Activated naive CD8-positive, alpha-beta T cell treated with anti-CD3 and anti-CD28 coated beads, Interleukin-2, amount 50 U/mL, for 24 hours (primary cell): ENCODE measurements at regions not wholly inside any gene's neighbourhood (a gene's known extent, or its start where the extent isn't known, plus 50 kb on each side); places are given as distances from the start of the nearest gene placed in this dataset.
"Not testable (repeated sequence)": the region's sequence is repeated elsewhere in the genome, so short reads cannot be mapped to it uniquely, and the experiment has no call there.

Source experiments
- ATAC-seq: fragments of 150-1000 bp; cut with Tn5 transposase; one replicate; pipeline ENCODE4 v1.10.0; 2021
- DNase-seq: peaks from one replicate; pipeline ENCODE4 v3.0.0; 2021
- H3K27ac Mint-ChIP-seq: one replicate; pipeline ENCODE4 v1.8.0; 2021; ENCODE audit warnings: mild to moderate bottlenecking, mixed read lengths
- H3K27me3 Mint-ChIP-seq: one replicate; pipeline ENCODE4 v1.8.0; 2021; ENCODE audit warnings: mixed read lengths
- H3K36me3 Mint-ChIP-seq: one replicate; pipeline ENCODE4 v1.8.0; 2021; ENCODE audit warnings: low read depth, mixed read lengths
- H3K4me1 Mint-ChIP-seq: one replicate; pipeline ENCODE4 v1.8.0; 2021; ENCODE audit warnings: mixed read lengths
- H3K4me3 Mint-ChIP-seq: one replicate; pipeline ENCODE4 v1.8.0; 2021; ENCODE audit warnings: mild to moderate bottlenecking, moderate library complexity, mixed read lengths
- H3K9me3 Mint-ChIP-seq: one replicate; pipeline ENCODE4 v1.8.0; 2021; ENCODE audit warnings: mixed read lengths

DNA sequence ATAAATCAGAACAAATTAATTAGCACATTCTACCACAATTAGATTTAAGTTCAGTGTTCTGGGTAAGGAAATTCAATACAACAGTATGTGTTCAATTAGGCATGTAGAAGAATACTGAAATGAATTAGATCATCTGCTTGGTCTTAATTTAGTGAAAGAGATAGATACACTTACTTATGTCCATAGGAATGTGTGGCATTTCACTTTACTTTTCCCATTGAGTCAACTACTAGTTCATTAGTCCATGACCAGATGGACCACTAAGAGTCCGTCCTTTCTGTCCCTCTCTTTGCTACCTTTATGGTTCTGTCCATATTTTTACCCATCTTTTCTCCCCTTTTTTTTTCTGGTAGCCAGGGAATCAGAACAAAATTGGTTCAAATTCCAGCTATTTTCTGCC is 276.9 kb downstream of the OSTF1 start:
- Mint-ChIP-seq H3K27ac (no peak overlapping the region), H3K9me3 (peaks cover 24% of the 10 kb centered on the region), H3K4me1 (no peaks in the 10 kb centered on the region), H3K4me3 (no peak overlapping the region), H3K36me3 (no peaks in the 10 kb centered on the region), H3K27me3 (no peaks in the 10 kb centered on the region)
- DNase-seq (no peak), ATAC-seq (no peak)

DNA sequence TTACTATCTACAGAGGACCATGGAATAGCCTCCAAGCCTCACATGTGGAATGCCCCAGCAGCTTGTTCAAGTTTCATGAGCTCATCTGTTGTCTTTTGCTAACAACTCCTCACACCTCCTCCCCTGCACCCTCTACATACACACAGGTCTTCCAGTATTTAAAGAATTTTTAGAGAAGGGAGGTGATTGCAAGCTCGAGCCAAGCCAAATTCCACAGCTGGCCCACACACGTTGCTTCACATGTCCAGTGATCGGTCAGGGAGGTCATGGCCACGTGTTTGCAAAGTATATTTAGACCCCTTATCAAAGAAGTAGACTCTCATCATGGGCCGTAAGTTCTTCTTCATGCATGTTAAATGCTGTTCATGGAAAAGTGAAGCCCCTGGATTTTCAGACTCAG is 281.7 kb downstream of the OSTF1 start:
- ATAC-seq (no peak), DNase-seq (no peak)
- no peaks in the 10 kb centered on the region for H3K27me3 Mint-ChIP-seq
- no peak overlapping the region for H3K27ac Mint-ChIP-seq
- H3K9me3 Mint-ChIP-seq, result no peaks in the 10 kb centered on the region
- H3K4me1 Mint-ChIP-seq, result no peaks in the 10 kb centered on the region
- H3K4me3 Mint-ChIP-seq, result no peak overlapping the region
- no peaks in the 10 kb centered on the region for H3K36me3 Mint-ChIP-seq

DNA sequence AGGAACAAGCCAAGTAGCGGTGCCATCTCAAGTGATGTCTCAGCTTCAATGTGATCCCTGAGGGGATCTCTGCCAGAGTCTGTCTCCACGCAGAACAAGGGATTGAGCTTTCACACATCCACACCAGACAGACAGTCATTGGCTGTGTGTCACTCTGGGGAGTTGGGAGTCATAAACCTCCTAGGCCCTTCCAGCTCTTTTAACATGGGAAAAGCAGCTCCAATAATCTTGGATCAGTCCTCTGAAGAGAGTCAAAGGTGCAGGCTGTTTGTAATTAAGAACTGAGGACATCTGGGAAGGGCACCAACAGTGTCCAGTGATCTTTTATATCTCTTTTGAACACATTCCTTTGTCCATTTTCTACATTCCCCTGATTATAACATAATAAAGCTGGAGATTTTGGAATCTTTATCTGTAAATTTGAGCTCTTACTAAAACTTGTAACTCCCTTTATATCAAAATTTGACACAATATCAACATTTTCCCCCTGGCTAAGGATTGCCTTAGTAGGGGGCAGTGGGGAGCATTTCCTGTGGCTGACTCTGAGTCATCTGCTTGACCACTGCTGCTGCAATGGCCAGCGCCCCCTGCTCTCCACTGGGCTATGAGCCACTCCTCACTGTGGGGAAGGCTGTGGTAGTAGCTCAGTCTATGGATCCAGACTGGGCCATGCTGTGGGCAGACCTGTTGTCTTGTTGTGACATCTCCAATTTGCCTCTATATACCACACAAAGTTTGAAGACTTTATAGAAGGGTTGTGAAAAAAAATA is 284.4 kb downstream of the OSTF1 start:
- Mint-ChIP-seq H3K27ac (no peak overlapping the region), H3K9me3 (no peaks in the 10 kb centered on the region), H3K4me3 (no peak overlapping the region), H3K4me1 (no peaks in the 10 kb centered on the region), H3K36me3 (no peaks in the 10 kb centered on the region), H3K27me3 (no peaks in the 10 kb centered on the region)
- no peak for ATAC-seq
- no peak for DNase-seq

DNA sequence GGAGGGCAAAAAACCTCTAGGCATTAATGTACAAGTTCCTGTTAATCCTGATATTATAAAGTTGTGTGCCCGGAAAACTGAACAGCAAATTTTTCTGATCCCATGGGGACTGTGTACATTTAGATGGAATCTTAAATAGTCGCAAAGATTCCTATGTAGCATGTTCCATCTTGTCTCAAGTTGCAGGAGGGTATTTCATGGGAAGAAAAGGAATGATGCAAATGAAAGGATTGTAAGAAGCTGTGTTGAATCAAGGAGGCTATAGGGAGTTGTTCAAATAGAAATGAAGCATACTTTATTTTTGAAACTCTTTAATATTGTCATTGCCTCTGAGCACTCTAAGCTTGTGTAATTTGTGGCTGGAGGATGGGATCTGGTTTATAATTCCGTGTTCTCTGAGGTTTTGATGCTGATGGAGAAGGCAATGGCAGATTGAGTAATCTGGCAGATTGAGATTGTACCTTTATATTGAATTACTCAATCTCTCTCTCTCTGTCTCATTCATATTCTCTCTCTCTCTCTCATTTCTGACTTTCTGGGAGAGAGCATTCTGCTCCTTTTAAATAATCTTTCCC is 288.5 kb downstream of the OSTF1 start:
- Mint-ChIP-seq H3K27me3 (peaks cover 2% of the 10 kb centered on the region), H3K4me3 (no peak overlapping the region), H3K36me3 (no peaks in the 10 kb centered on the region), H3K9me3 (no peaks in the 10 kb centered on the region), H3K27ac (no peak overlapping the region), H3K4me1 (no peaks in the 10 kb centered on the region)
- DNase-seq (no peak), ATAC-seq (no peak)

DNA sequence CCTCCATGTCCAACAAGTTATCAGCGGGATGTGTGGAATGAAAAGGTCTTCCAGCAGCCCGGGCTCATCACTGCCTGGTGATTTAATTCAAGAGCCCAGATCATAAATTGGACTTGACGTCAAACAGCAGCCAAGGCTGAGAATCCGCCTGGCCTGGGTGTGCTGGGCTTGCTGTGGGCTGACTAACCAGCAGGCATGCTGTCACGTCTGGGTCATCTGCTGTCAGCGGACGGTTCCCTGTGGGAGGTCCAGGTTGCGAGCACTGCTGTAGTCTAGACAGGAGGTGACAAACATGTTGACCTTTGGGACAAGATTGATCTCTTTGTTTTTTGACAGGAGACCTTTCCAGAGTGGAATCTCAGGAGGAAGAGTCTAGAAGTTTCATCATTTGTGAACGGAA is 289.7 kb downstream of the OSTF1 start:
- Mint-ChIP-seq H3K4me3 (no peak overlapping the region), H3K36me3 (no peaks in the 10 kb centered on the region), H3K9me3 (peaks cover 6% of the 10 kb centered on the region), H3K27me3 (peaks cover 2% of the 10 kb centered on the region), H3K4me1 (no peaks in the 10 kb centered on the region), H3K27ac (no peak overlapping the region)
- ATAC-seq, result no peak
- no peak for DNase-seq

DNA sequence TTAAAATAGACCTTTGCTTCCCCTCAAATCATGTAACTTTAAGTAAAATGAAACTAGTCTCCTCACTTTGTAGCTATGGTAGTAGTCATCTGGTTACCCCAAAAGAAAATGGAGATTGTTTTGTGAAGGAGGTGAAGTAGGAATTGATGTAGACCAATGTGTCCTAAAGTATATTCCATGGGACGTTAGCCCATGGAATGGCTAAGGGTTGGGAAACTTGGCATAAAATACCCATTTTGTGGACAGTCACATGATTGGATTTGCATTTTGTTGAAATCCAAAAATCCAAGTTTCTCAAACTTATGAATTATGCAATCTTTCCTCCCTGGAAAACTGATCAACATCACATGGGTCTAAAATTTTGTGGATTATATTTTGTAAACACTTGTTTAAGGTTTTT is 290.6 kb downstream of the OSTF1 start:
- ATAC-seq, result no peak
- H3K9me3 Mint-ChIP-seq, result peaks cover 10% of the 10 kb centered on the region
- DNase-seq, result no peak
- no peak overlapping the region for H3K27ac Mint-ChIP-seq
- no peak overlapping the region for H3K4me3 Mint-ChIP-seq
- H3K36me3 Mint-ChIP-seq, result no peaks in the 10 kb centered on the region
- peaks cover 2% of the 10 kb centered on the region for H3K27me3 Mint-ChIP-seq
- H3K4me1 Mint-ChIP-seq, result no peaks in the 10 kb centered on the region

DNA sequence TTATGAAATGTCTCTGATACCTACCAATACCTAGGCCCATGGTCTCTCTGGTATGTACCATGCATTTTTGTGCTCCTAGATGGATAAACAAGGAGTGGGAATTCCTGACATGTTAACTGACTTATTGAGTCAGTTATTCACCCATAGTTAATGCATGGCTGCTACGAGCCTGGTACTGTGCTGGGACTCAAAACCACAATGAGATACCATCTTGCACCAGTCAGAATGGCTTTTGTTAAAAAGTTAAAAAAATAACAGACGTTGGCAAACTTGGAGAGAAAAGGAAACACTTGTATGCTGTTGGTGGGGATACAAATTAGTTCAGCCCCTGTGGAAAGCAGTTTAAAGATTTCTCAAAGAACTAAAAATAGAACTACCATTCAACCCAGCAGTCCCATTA is 293.8 kb downstream of the OSTF1 start:
- H3K9me3 Mint-ChIP-seq, result peaks cover 28% of the 10 kb centered on the region
- H3K27ac Mint-ChIP-seq, result no peak overlapping the region
- no peak overlapping the region for H3K4me3 Mint-ChIP-seq
- H3K27me3 Mint-ChIP-seq, result peaks cover 2% of the 10 kb centered on the region
- no peaks in the 10 kb centered on the region for H3K36me3 Mint-ChIP-seq
- no peaks in the 10 kb centered on the region for H3K4me1 Mint-ChIP-seq
- ATAC-seq, result no peak
- DNase-seq, result no peak

DNA sequence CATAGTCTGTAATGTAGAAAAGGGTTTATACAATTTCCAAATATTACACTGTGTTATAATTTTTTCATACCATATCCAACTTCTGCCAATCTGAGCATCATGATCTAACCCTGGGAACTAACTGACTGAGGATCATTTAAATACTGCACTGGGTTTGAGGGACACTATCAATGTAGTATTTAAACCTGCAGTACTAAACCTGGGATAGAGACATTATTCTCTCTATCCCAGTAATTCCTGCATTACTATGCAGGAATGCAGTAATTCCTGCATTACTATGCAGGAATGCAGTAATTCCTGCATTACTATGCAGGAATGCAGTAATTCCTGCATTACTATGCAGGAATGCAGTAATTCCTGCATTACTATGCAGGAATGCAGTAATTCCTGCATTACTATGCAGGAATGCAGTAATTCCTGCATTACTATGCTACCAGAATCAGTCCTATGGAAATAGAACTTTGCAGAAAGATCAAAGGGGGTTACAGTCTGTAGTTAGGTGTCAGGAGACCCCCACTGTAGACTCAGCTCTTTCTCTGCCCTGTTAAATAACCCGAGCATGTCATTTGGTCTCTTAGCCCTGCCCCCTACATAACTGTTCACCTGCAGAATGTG is 295.2 kb downstream of the OSTF1 start:
- not testable (repeated sequence) for DNase-seq, H3K4me1 Mint-ChIP-seq, H3K27me3 Mint-ChIP-seq, H3K27ac Mint-ChIP-seq, H3K4me3 Mint-ChIP-seq, H3K36me3 Mint-ChIP-seq, ATAC-seq
- H3K9me3 Mint-ChIP-seq, result peaks cover 28% of the 10 kb centered on the region

DNA sequence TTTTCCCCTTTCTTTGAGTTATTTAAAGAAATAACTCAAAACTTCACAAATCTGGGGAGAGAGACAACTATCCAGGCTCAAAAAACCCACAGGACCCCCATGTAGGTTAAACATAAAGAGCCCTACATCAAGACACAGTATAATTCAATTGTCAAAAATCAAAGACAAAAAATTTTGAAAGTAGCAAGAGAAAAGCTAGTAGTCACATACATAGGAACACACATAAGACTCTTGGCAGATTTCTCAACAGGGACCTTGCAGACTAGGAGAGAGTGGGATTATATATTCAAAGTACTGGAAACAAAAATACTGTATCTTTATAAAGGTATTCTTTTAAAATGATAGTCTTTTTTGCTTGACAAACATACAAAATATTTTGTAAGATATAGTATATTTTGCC is 296.9 kb downstream of the OSTF1 start:
- Mint-ChIP-seq H3K27ac (no peak overlapping the region), H3K9me3 (peaks cover 28% of the 10 kb centered on the region), H3K27me3 (no peaks in the 10 kb centered on the region), H3K4me3 (no peak overlapping the region), H3K4me1 (no peaks in the 10 kb centered on the region), H3K36me3 (no peaks in the 10 kb centered on the region)
- ATAC-seq (no peak), DNase-seq (no peak)

DNA sequence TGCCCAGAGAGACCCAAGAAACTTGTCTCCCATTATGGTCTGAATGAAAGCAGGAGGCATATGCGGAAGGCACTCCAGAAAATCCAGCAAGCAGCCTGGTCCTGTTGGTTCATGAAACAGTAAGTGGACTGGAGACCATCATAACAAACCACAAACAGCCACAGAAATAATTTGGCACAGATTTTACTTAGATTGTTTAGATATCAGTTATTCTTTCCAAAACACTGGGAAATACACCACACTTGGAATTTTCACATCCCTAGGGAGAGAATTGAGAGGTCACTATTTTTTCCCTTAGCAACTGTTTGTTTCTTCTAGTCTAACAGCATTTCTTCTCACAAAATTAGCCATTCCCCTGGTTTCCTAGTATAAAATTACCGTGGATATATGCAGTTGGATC is 300.8 kb downstream of the OSTF1 start:
- no peaks in the 10 kb centered on the region for H3K36me3 Mint-ChIP-seq
- peaks cover 17% of the 10 kb centered on the region for H3K9me3 Mint-ChIP-seq
- no peaks in the 10 kb centered on the region for H3K4me1 Mint-ChIP-seq
- no peak for DNase-seq
- peaks cover 3% of the 10 kb centered on the region for H3K27me3 Mint-ChIP-seq
- no peak overlapping the region for H3K27ac Mint-ChIP-seq
- ATAC-seq, result no peak
- H3K4me3 Mint-ChIP-seq, result no peak overlapping the region

DNA sequence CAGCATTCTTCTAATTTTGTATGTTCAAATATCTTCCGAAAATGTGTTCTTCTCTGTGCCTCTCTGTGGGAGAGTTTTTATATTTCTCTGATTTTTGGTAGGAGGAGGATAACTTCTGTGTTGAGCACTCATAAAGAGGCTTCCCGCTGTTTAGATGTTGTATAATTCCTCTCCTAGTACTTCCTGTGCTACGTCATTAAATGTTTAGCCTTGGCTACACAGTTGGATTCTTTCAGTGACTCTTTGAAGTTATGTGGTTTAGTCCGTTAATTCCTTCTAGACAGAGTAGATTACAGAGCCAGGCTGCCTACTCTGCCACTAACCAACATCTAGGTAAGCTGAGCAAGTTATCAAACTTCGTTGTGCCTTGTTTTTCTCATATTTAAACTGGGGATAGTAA is 302.6 kb downstream of the OSTF1 start:
- no peaks in the 10 kb centered on the region for H3K36me3 Mint-ChIP-seq
- peaks cover 5% of the 10 kb centered on the region for H3K9me3 Mint-ChIP-seq
- H3K4me3 Mint-ChIP-seq, result no peak overlapping the region
- no peak for DNase-seq
- H3K4me1 Mint-ChIP-seq, result no peaks in the 10 kb centered on the region
- H3K27ac Mint-ChIP-seq, result no peak overlapping the region
- H3K27me3 Mint-ChIP-seq, result peaks cover 3% of the 10 kb centered on the region
- no peak for ATAC-seq

DNA sequence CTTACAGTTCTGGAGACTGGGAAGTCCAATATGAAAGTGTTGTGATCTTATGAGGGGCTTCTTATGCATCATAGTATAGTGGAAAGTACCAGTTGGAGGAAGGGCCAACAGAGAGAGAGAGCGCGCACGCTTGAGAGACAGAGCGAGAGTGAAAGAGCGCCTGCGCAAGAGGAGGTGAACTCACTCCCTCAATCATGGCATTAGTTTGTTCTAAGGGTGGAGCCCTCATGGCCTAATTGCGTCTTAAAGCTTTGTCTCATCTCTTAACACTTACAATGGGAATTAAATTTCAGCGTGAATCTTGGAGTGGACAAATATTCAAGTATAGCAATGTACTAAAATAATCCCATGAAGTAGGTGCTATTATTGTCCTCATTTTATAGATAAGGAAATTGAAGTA is 303.2 kb downstream of the OSTF1 start:
- DNase-seq (no peak), ATAC-seq (no peak)
- peaks cover 3% of the 10 kb centered on the region for H3K27me3 Mint-ChIP-seq
- no peaks in the 10 kb centered on the region for H3K4me1 Mint-ChIP-seq
- no peak overlapping the region for H3K27ac Mint-ChIP-seq
- no peak overlapping the region for H3K4me3 Mint-ChIP-seq
- no peaks in the 10 kb centered on the region for H3K36me3 Mint-ChIP-seq
- H3K9me3 Mint-ChIP-seq, result no peaks in the 10 kb centered on the region

DNA sequence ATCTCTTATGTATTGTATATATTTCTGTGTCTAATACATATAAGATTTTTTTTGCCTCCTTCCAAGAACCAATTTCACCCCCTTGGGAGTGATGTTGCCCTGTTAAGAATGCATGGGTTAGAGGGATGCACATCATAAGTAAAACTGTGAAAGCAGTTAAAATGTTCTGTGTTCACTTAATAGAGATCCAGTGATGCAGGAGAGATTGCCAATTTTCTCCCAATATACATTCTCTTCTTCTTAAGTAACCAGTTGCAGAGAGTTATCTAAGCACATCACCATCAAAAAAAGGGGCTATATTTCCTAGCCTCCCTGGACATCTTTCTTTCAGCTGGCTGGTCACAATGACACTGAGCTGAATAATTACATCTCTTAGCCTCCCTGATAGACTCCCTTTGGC is 307.0 kb downstream of the OSTF1 start:
- ATAC-seq, result no peak
- peaks cover 6% of the 10 kb centered on the region for H3K27me3 Mint-ChIP-seq
- no peak overlapping the region for H3K4me3 Mint-ChIP-seq
- H3K9me3 Mint-ChIP-seq, result no peaks in the 10 kb centered on the region
- DNase-seq, result no peak
- H3K4me1 Mint-ChIP-seq, result no peaks in the 10 kb centered on the region
- H3K27ac Mint-ChIP-seq, result no peak overlapping the region
- no peaks in the 10 kb centered on the region for H3K36me3 Mint-ChIP-seq

DNA sequence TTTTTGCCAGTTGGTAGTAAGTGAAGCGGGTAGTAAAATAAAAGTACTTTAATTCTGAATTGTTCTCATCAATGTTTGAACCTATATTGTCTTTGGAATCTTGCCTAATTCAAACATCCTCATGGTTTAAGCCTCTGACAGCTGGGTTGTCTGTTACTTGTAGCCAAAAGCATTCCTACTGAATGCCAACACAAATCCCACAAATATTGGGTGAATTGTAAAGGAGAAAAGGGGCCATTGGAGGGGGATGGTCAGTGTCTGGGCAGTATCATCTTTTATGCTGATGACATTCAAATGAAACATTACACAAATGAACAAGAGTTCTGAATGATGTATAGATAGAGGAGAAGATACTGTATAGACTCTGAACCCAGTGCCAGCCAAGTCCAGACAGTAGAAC is 309.5 kb downstream of the OSTF1 start:
- no peak for DNase-seq
- no peaks in the 10 kb centered on the region for H3K9me3 Mint-ChIP-seq
- no peaks in the 10 kb centered on the region for H3K4me1 Mint-ChIP-seq
- no peak overlapping the region for H3K4me3 Mint-ChIP-seq
- H3K36me3 Mint-ChIP-seq, result no peaks in the 10 kb centered on the region
- H3K27me3 Mint-ChIP-seq, result peaks cover 6% of the 10 kb centered on the region
- ATAC-seq, result no peak
- no peak overlapping the region for H3K27ac Mint-ChIP-seq

DNA sequence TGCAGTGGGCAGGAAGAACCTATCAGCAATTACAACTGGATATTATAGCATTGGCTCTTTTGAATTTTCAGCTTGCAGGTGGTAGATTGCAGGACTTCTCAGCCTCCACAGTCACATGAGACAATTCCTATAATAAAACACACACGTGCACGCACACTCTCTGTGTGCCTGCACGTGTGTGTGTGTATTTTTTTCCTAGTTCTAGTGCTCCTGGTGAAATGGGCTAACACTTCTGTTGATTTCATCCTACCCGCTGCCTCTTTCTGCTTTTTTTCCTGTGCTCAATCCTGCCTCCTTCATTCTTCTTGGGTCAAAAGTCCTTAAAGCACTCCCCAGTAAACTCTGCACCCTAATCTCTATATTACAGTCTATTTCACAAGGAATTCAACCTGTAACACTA is 320.1 kb downstream of the OSTF1 start:
- Mint-ChIP-seq H3K4me1 (no peaks in the 10 kb centered on the region), H3K36me3 (no peaks in the 10 kb centered on the region), H3K27me3 (peaks cover 3% of the 10 kb centered on the region), H3K4me3 (no peak overlapping the region), H3K27ac (no peak overlapping the region), H3K9me3 (no peaks in the 10 kb centered on the region)
- no peak for ATAC-seq
- DNase-seq, result no peak
